Stimulated activated CD4-positive, alpha-beta T cell treated with anti-CD3 and anti-CD28 coated beads, TNF-alpha, amount 100 ng/mL, for 4 hours (primary cell): ENCODE measurements at regions not wholly inside any gene's neighbourhood (a gene's known extent, or its start where the extent isn't known, plus 50 kb on each side); places are given as distances from the start of the nearest gene placed in this dataset.

Experiments used
- DNase-seq, 3 experiments: peaks; one replicate each; pipeline ENCODE4 v3.0.0-alpha.2; 2020; ENCODE audit warnings: low read depth in 3 of 3

- DNase-seq: no peak
Measured at GRCh38 chr6:153790048-153790447, 249.0 kb upstream of the OPRM1 start.

GRCh38 chr6:153787341-153787606, 251.8 kb upstream of the OPRM1 start:
- no peak for DNase-seq

GRCh38 chr6:153781306-153781705, 257.7 kb upstream of the OPRM1 start:
- no peak for DNase-seq

GRCh38 chr6:153780011-153780410, 259.0 kb upstream of the OPRM1 start:
- DNase-seq: no peak

GRCh38 chr6:153778216-153778615, 260.8 kb upstream of the OPRM1 start:
- DNase-seq: no peak

- DNase-seq: no peak
Measured at GRCh38 chr6:153771577-153771976, 267.5 kb upstream of the OPRM1 start.

- DNase-seq: no peak
Measured at GRCh38 chr6:153767127-153767526, 271.9 kb upstream of the OPRM1 start.

GRCh38 chr6:153758516-153758915, 280.5 kb upstream of the OPRM1 start:
- DNase-seq: no peak

- no peak for DNase-seq
Measured at GRCh38 chr6:153735761-153736160, 303.3 kb upstream of the OPRM1 start.

GRCh38 chr6:153729189-153729588, 309.9 kb upstream of the OPRM1 start:
- no peak for DNase-seq

- DNase-seq: no peak
Measured at GRCh38 chr6:153727885-153728284, 311.2 kb upstream of the OPRM1 start.

- no peak for DNase-seq
Measured at GRCh38 chr6:153725456-153725855, 313.6 kb upstream of the OPRM1 start.

GRCh38 chr6:153720732-153721131, 318.3 kb upstream of the OPRM1 start:
- DNase-seq: no peak

GRCh38 chr6:153705429-153705828, 333.6 kb upstream of the OPRM1 start:
- no peak for DNase-seq

GRCh38 chr6:153702671-153703070, 336.4 kb upstream of the OPRM1 start:
- DNase-seq: no peak

- DNase-seq: no peak
Measured at GRCh38 chr6:153698637-153699036, 340.4 kb upstream of the OPRM1 start.

- no peak for DNase-seq
Measured at GRCh38 chr6:153698001-153698400, 341.0 kb upstream of the OPRM1 start.

- DNase-seq: no peak
Measured at GRCh38 chr6:153677522-153677921, 361.5 kb upstream of the OPRM1 start.

GRCh38 chr6:153673750-153674149, 365.3 kb upstream of the OPRM1 start:
- no peak for DNase-seq

GRCh38 chr6:153673225-153673624, 365.8 kb upstream of the OPRM1 start:
- no peak for DNase-seq

GRCh38 chr6:153670403-153671026, 368.5 kb upstream of the OPRM1 start:
- DNase-seq: no peak

GRCh38 chr6:153668758-153669157, 370.3 kb upstream of the OPRM1 start:
- no peak for DNase-seq

- DNase-seq: no peak
Measured at GRCh38 chr6:153662982-153663381, 376.1 kb upstream of the OPRM1 start.

- DNase-seq: no peak
Measured at GRCh38 chr6:153645326-153645725, 393.7 kb upstream of the OPRM1 start.

- no peak for DNase-seq
Measured at GRCh38 chr6:153644000-153644399, 395.0 kb upstream of the OPRM1 start.
